NCI-H1105 treated with DMSO at 0.1 percent for 48 hours (cell line): ENCODE measurements at regions not wholly inside any gene's neighbourhood (a gene's known extent, or its start where the extent isn't known, plus 50 kb on each side); places are given as distances from the start of the nearest gene placed in this dataset.

ENCODE experiments used
- DNase-seq: peaks from one replicate; lab custom pipeline; 2025; lab: John Stamatoyannopoulos, UW

- DNase-seq: no peak
Observed at GRCh38 chr3:146912241-146913015, 307.3 kb upstream of the PLSCR5 start.

GRCh38 chr3:146903927-146904326, 298.8 kb upstream of the PLSCR5 start:
- peak; percentile 77 for DNase-seq

- DNase-seq: no peak
Observed at GRCh38 chr3:146899171-146899570, 294.0 kb upstream of the PLSCR5 start.

GRCh38 chr3:146896711-146897110, 291.6 kb upstream of the PLSCR5 start:
- no peak for DNase-seq

- DNase-seq: peak; percentile 44
Observed at GRCh38 chr3:146895026-146895749, 290.0 kb upstream of the PLSCR5 start.

- DNase-seq: no peak
Observed at GRCh38 chr3:146894406-146894805, 289.3 kb upstream of the PLSCR5 start.

- no peak for DNase-seq
Observed at GRCh38 chr3:146892041-146892440, 286.9 kb upstream of the PLSCR5 start.

GRCh38 chr3:146889626-146890025, 284.5 kb upstream of the PLSCR5 start:
- DNase-seq: peak; percentile 79

- DNase-seq: no peak
Observed at GRCh38 chr3:146888176-146888575, 283.0 kb upstream of the PLSCR5 start.

GRCh38 chr3:146884721-146885120, 279.6 kb upstream of the PLSCR5 start:
- no peak for DNase-seq

- DNase-seq: no peak
Observed at GRCh38 chr3:146884296-146884695, 279.1 kb upstream of the PLSCR5 start.

GRCh38 chr3:146883288-146883687, 278.1 kb upstream of the PLSCR5 start:
- peak; percentile 45 for DNase-seq

- no peak for DNase-seq
Observed at GRCh38 chr3:146881966-146882760, 277.0 kb upstream of the PLSCR5 start.

GRCh38 chr3:146881356-146881755, 276.2 kb upstream of the PLSCR5 start:
- DNase-seq: peak; percentile 87

GRCh38 chr3:146873748-146874147, 268.6 kb upstream of the PLSCR5 start:
- DNase-seq: no peak

- no peak for DNase-seq
Observed at GRCh38 chr3:146865175-146865755, 260.1 kb upstream of the PLSCR5 start.

GRCh38 chr3:146861262-146861661, 256.1 kb upstream of the PLSCR5 start:
- no peak for DNase-seq

GRCh38 chr3:146854523-146854922, 249.4 kb upstream of the PLSCR5 start:
- no peak for DNase-seq

GRCh38 chr3:146851665-146852064, 246.5 kb upstream of the PLSCR5 start:
- no peak for DNase-seq

GRCh38 chr3:146845361-146845760, 240.2 kb upstream of the PLSCR5 start:
- DNase-seq: peak; percentile 14

GRCh38 chr3:146843476-146843875, 238.3 kb upstream of the PLSCR5 start:
- no peak for DNase-seq

- peak; percentile 22 for DNase-seq
Observed at GRCh38 chr3:146839727-146840375, 234.7 kb upstream of the PLSCR5 start.
